RWPE1 (cell line): ENCODE measurements at regions not wholly inside any gene's neighbourhood (a gene's known extent, or its start where the extent isn't known, plus 50 kb on each side); places are given as distances from the start of the nearest gene placed in this dataset.

Source experiments
- CTCF ChIA-PET: fragments of 350-600 bp; sonication (Branson Sonifier 250); formaldehyde crosslinking; extraction: SDS; loops from one replicate; lab custom pipeline; 2021; lab: Yijun Ruan, JAX
- POLR2A ChIA-PET: fragments of 400-600 bp; formaldehyde crosslinking; extraction: SDS; loops from one replicate; lab custom pipeline; 2020; ENCODE audit warnings: antibody characterized with exemption; ENCODE audit not compliant: low non-redundant PET; lab: Yijun Ruan, JAX
- DNase-seq: peaks from one replicate; pipeline ENCODE4 v3.0.0; 2012; ENCODE audit warnings: low spot score
- H3K27ac ChIP-seq: fragments of 450-650 bp; 2 replicates; pipeline ENCODE4 v1.5.1; 2017
- TF ChIP-seq, protein P1 (sequence below): fragments of 450-650 bp; conservative IDR thresholded peaks from 2 replicates; pipeline ENCODE4 v1.5.1; 2017; ENCODE audit warnings: low read depth, mild to moderate bottlenecking

DNA sequence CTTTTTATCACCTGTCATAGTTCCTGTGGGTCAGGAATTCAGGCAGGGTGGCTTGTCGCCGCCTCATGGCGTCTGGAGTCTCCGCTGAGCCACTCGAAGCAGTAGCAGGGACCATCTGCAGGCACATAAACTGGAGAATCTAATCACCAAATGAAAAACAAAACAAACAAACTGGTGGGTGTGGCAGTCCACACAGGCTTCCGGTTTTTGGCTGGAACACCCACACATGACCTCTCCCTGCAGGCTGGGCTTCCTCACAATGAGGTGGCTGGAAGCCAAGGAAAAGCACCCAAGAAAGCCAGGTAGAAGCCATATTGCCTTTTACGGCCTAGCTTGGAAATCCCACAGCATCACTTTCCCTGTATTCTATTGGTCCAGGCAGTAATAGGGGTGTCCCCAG lies 197.0 kb downstream of the SYK start:
- TF ChIP-seq, protein P1, sequence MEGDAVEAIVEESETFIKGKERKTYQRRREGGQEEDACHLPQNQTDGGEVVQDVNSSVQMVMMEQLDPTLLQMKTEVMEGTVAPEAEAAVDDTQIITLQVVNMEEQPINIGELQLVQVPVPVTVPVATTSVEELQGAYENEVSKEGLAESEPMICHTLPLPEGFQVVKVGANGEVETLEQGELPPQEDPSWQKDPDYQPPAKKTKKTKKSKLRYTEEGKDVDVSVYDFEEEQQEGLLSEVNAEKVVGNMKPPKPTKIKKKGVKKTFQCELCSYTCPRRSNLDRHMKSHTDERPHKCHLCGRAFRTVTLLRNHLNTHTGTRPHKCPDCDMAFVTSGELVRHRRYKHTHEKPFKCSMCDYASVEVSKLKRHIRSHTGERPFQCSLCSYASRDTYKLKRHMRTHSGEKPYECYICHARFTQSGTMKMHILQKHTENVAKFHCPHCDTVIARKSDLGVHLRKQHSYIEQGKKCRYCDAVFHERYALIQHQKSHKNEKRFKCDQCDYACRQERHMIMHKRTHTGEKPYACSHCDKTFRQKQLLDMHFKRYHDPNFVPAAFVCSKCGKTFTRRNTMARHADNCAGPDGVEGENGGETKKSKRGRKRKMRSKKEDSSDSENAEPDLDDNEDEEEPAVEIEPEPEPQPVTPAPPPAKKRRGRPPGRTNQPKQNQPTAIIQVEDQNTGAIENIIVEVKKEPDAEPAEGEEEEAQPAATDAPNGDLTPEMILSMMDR: no peak
- POLR2A ChIA-PET: no interaction called here
- no peak for DNase-seq
- CTCF ChIA-PET: interaction anchor here (0.6 to 1.3 kb wide), 2 partner anchors 84 to 427 kb away, joined by 3 read pairs; no protein-coding TSS in a partner anchor
- peak overlapping the region; percentile 46 for H3K27ac ChIP-seq

DNA sequence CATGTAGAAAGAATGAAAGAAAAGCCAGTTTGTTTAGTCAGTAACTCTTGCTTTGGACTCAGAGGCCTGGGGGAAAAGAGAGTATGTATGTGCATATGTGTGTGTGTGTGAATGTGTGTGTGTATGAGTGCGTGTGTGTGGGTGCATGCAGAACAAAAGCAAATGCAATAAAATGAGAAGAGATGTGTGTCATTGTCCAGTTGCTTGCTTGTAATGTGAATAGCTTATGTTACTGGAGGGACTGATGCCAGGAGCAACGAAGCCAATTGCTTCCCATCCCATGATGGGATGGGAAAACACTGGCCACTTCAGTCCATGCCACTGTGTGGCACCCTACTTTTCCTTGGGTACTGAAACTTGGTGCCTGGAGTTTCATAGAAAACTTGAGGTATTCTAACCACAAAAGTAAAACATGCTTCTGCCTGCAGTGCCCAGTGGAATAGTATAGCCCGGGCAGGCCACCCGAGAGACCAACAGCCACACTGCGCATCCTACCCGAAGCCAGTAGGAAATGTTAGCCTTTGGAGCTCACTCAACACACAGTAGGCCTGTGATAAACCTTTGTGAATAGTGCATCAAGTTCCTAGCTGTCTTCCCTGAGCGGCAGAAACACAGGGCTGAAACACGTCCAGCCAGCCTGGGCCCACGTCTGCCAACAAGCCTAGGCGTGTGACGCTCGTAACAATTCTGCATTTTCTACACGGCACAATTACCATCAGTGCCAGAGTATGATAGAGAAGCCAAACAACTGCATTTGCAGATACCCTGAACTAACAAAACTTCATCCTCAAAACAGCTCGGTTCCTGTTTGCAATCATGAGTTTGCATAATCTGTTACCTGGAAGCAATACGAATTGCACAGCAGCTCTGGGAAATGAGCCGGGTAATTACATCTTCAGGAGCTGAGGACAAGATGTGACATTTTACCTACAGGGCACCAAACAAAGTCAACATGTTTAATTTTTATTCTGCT lies 198.1 kb downstream of the SYK start:
- peak overlapping the region; percentile 93 for H3K27ac ChIP-seq
- DNase-seq: peak; percentile 34
- TF ChIP-seq, protein P1: no peak
- ChIA-PET CTCF (interaction anchor here (0.6 to 1.3 kb wide), 8 partner anchors 29 to 426 kb away, joined by 3 to 6 read pairs (median 4); no protein-coding TSS in a partner anchor), POLR2A (no interaction called here)

DNA sequence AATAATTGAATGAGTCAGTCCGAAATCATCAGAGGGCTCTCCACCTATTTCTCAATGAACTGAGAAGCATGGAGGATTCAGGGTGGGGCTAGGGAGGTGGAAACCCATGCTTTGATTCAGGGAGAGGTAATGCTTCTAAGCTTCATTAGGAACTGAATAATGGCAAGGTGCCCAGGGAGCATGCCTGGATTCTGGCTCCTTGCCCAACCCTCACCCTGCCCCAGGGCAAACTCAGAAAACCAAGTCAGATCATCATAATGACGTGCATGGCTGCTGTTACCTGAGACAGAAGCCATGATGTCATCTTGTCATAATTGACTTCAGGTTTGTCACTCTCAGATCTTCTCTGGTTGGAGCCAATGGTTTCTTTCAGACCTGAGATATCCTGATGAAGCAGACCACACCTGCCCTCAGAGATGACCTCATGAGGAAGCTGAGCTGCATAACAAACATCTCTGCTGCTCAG lies 199.6 kb downstream of the SYK start:
- peak overlapping the region; percentile 64 for H3K27ac ChIP-seq
- ChIA-PET CTCF (interaction anchor here (0.8 to 1.2 kb wide), 2 partner anchors 86 to 425 kb away, joined by 3 to 4 read pairs; no protein-coding TSS in a partner anchor), POLR2A (no interaction called here)
- TF ChIP-seq, protein P1: no peak
- DNase-seq: peak; percentile 99

DNA sequence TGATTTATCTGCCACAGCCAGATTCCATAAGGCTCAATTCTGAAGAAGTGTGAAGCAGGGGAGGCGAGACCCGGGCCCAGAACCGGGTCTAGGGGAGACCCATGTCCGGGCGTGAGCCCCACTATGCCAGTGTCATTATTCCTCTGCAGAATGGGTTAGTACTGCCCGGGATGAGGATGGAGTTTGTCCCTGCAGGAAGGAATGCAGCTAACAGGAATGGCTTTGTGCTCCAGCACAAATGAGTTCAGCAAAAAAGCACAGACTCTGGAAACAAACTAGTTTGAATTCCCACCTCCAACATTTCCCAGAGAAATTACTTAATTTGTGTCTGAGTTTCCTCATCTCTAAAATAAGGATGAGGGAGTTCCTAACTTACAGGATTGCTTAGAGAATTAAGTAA lies 202.9 kb downstream of the SYK start:
- DNase-seq: no peak
- CTCF ChIA-PET: interaction anchor here (0.8 kb wide), 1 partner anchor 70 kb away, joined by 3 read pairs; no protein-coding TSS in a partner anchor

DNA sequence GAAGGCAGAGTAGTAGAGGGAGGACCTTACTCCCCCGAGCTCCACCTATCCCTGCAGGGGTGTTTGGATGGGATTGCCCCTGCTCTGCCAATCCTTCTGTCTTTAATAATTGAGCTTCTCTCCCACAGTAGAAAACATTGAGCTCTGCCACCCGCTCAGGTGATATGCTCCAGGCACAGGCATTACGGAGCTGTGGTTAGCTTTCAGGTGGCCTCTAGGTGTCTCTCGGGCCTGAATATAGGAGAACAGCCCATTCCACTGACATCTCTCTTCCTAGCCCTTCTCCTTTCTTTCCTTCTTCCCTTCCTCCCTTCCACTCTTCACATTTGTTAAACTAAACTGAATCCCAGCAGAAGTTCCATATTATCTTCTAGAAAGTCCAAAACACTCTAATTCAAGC lies 203.4 kb downstream of the SYK start:
- no peak overlapping the region for H3K27ac ChIP-seq
- TF ChIP-seq, protein P1: no peak
- DNase-seq: no peak
- CTCF ChIA-PET: interaction anchor here (0.8 kb wide), 1 partner anchor 70 kb away, joined by 3 read pairs; no protein-coding TSS in a partner anchor
- POLR2A ChIA-PET: no interaction called here

More for the DNA sequence above, 202.9 kb downstream of the SYK start:
- TF ChIP-seq, protein P1: no peak
- POLR2A ChIA-PET: no interaction called here
- no peak overlapping the region for H3K27ac ChIP-seq

DNA sequence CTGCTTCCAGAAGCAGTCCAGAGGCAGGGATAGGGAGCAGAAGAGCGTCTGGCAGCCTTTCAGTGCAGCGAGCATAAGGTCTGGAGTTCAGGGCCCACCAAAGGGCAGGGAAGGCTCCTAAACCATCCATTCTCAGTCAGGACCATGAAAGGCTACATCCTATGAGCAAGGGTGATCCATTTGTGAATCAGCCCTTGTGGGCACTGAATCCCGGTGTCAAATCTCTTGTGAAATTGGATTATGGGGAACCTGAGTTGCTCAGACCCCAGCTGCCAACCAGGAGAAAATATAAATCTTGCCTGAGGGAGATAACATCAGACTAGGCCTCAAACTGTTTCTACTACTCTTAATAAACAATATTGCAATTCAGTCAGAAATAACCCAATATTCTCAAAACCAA lies 204.4 kb downstream of the SYK start:
- CTCF ChIA-PET: no interaction called here
- no peak overlapping the region for H3K27ac ChIP-seq
- POLR2A ChIA-PET: no interaction called here
- TF ChIP-seq, protein P1: no peak
- DNase-seq: no peak
